ENCODE measurements at regions not wholly inside any gene's neighbourhood (a gene's known extent, or its start where the extent isn't known, plus 50 kb on each side); places are given as distances from the start of the nearest gene placed in this dataset.

DNA sequence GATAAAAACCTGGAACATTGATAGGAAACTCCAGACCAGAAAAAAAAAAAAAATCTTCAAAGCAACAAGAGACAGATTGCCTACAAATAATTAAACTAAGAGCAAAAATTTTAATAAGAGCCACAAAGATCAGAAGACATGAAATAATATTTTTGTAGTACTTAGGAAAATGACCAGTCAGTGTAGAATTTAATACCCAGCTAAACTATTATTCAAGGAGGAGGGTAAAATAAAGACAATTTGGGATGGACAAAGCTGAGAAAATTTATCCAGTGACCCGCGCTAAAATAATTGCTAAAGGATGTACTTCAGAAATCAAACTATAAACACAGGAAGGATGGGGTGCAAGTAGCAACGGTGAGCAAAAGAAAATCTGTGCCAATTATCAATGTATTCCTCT lies 133.2 kb downstream of the AQP9 start:
- DNase-seq, result no peak

DNA sequence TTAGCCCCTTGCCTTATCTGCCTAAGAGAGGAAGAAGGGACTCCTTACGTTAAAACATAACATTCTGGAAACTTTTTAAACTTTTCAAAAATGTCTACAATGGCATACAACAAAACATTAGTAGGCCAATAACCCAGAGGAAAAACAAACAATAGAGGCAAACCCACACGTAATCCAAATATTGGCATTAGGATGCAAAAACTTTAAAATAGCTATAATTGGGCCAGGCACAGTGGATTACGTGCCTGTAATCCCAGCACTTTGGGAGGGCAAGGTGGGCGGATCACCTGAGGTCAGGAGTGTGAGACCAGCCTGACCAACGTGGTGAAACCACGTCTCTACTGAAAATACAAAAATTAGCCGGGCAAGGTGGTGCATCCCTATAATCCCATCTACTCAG lies 134.9 kb downstream of the AQP9 start:
- no peak for DNase-seq

- no peak for DNase-seq
Measured at GRCh38 chr15:58274885-58275284, 136.7 kb downstream of the AQP9 start.

GRCh38 chr15:58275785-58276184 lies 137.6 kb downstream of the AQP9 start:
- no peak for DNase-seq

DNA sequence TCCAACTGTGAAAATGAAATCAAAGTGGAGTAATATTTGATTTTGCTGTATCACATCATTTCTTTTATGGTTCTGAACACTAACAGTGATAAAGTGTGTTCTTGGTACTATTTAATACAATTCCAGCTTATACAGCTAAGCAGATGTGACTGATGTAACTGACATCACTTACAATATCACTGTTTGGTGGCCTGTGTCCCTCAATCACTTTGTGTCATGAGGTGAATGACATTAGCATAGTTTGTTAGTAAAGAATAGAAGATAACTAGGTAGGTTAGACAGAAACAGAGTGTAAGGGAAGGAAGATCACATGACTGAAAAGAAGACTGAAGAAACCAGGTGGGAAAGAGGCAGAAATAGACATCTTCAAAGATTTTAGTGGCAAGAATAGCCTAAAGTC lies 138.7 kb downstream of the AQP9 start:
- no peak for DNase-seq

- no peak for DNase-seq
Measured at GRCh38 chr15:58277333-58277732, 139.2 kb downstream of the AQP9 start.

DNA sequence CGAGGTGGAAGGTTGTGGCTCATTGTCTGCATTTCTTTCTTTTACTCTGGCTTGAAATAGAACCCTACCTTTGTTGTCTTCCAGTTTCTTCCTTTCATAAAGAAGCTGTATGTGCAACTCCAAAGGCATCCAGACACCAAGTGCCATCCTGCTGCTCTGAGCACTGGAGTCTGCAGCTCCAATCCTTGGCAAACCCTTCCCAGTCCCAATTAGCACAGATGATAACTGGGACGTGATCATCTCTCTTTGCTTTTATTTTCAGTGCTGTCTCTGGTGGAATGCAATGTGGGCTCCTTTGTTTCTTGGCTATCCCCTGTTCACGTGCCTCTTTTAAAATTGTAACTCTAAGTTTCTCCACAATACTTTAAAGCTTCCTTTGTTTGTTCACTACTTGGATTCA lies 140.9 kb downstream of the AQP9 start:
- DNase-seq, result no peak

DNA sequence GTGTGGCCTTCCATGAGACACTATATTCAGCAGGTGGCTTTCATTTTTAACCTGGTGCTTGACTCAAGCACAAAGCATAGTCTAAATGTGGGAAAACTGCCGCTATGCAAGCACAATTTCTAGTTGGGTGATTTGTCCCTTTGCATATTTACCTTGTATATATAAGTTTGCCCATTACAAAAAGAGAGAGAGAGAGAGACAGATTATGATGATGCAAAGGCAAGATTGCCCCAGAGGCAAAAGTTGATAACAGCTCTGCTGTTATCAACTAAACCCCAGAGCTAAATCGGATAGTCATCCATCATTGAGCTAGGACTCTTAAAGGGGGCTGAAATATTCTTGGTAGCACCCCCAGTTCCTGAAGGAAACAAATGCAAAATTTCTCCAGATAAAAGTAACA lies 141.5 kb downstream of the AQP9 start:
- no peak for DNase-seq

GRCh38 chr15:58282060-58282708 lies 144.0 kb downstream of the AQP9 start:
- no peak for DNase-seq

GRCh38 chr15:58283302-58283701 lies 145.1 kb downstream of the AQP9 start:
- no peak for DNase-seq

- no peak for DNase-seq
Measured at GRCh38 chr15:58284293-58284692, 146.1 kb downstream of the AQP9 start.

DNA sequence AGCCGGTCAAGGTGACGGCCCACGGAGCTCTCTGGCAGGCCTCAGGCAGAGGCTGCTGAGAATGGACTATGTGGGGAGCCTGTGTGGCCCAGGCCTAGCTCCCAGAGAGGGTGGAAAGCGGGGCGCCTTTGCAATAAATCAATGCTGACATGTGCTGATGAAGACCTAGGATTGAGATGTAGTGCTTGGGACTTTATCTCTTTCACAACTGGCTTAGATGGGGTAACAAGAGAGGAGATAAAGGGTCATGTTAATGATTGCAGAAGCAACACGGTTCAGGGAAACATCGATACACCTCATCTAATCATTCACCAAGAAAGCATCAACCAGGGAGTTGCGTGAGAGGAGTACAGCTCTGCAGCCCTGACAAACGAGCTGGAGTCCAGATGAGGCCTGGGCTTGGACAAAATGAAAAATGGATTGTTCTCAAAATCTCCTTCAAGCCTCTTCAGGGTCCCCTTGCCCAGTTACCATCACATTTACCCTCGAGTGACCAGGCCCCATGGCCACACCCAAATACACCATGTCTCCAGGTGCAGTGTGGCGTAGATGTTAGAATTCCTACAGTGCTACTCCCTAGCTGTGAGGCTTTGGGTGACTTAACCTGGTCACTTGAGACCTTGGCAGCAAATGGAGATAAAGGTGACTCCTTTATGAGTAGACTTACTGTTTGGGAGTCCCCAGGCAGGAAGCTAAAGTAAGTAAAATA lies 146.4 kb upstream of the LIPC start:
- no peak for DNase-seq

GRCh38 chr15:58285921-58286278 lies 145.9 kb upstream of the LIPC start:
- DNase-seq, result no peak

DNA sequence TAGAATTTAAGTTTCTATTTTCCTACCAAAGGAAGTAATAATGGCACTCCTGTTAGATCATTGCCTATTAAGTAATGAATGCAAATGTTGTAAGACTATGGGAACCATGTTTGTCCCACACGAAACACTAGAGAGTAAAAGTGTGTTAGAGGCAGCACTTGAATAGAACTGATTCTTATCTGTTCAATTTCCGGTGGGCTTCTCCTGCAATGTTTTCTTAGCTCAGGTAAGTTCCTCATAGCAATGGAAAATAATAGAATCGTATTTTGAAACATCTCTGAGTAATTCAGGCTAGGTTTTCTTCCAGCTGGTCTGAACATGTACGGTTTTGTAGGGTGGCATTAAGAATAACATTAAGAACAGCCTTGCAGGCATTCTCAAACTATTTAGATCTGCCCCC lies 145.3 kb upstream of the LIPC start:
- no peak for DNase-seq

GRCh38 chr15:58287891-58288290 lies 143.9 kb upstream of the LIPC start:
- DNase-seq, result no peak

GRCh38 chr15:58288592-58288991 lies 143.2 kb upstream of the LIPC start:
- no peak for DNase-seq

GRCh38 chr15:58291848-58292247 lies 139.9 kb upstream of the LIPC start:
- no peak for DNase-seq

GRCh38 chr15:58292751-58293175 lies 139.0 kb upstream of the LIPC start:
- no peak for DNase-seq

DNA sequence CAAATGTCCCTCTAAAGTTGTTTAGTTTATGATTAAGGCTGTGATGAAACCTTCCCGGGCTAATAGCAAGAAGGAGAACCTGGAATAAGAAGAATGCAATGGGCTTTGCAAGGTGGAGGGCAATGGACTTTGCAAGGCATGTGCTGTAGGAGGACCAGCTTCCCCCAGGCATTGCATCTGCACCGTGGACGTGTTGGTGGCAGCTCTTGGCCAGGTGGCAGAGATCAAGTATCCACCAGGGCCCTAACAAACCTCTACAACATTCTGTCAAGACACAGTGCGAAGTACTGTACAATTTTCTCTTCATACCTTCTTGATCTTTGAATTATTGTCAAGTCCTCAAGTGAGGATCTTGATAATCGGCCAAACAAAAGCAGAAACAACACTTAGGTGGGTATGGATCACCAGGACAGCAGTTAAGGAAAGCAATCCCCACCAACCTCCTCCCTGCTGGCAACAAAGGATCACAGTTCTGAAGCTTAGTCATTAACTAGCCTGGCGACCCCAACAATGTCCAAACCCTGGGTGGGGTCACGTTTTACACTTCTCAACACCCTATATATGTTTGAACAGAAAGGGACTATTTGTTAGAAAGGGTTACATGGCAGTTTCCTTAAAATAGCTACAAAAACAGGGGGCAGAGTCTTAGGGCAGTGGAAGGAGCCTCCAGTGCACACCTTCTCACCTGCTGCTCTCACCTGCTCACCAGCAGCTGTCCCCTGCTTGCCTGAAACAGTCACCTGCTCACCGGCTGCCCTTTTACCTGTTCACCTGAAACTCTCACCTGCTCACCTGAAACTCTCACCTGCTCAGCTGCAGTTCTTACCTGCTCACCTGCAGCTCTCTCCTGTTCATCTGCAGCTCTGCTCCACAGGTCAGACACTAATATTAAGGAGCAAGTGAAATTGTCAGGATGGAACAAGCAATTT lies 137.9 kb upstream of the LIPC start:
- DNase-seq, result no peak

DNA sequence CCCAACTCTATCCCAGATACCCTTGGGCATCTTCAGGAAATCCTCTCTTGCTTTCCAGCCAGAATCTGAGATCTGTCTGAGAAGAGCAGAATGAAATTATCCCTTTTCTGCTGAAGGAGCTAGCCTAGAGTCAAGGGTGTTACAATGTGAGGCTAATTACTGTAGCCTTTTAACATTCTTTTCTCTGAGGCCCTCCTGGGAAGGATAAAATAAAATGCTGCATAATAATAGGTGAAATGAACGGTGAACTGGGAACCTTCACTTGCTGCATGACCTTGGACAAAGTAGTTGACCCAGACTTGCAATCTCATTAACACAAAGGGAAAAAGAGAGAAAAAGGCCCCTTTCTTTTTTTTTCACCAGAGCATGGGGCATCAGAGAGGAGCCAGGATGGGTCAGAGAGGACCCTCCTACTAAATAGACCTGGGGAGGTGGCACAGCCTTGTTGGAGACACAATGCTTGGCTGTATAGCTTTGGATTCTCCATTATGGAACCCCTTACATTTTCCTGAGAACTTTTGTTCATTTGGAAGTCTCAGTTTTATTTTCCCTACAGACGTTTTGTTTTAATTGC lies 137.0 kb upstream of the LIPC start:
- no peak for DNase-seq

DNA sequence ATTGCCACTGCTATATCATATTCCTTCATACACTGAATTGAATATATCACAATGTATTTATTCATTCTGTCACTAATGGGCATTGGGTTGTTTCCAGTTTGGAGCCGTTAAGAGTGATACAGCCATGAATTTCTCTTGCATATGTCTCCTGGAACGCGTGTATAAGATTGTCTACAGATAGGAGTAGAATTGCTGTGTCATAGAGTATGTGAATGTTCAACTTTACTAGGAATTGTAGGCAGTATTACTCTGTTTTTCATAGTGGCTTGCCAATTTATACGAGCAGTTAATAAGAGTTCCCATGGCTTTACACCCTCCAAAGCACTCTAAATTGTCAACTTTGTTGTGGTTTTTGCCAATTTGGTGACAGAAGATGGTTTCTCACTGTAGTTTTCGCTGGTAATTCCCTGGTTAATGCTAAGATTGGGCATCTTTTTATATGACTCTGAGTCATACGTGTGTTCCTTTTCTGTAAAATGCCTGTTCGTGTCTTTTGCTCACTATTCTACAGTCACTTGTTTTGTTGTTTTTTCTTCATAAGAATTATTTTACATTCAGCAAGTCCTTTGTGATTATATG lies 136.1 kb upstream of the LIPC start:
- no peak for DNase-seq

GRCh38 chr15:58296276-58296675 lies 135.5 kb upstream of the LIPC start:
- no peak for DNase-seq

GRCh38 chr15:58297639-58298038 lies 134.2 kb upstream of the LIPC start:
- DNase-seq, result no peak
